Kasumi-1 (cell line): ENCODE measurements at regions not wholly inside any gene's neighbourhood (a gene's known extent, or its start where the extent isn't known, plus 50 kb on each side); places are given as distances from the start of the nearest gene placed in this dataset.

Experiments used
- DNase-seq, 2 experiments: peaks; one replicate each; lab custom pipeline; 2025; lab: John Stamatoyannopoulos, UW

DNA sequence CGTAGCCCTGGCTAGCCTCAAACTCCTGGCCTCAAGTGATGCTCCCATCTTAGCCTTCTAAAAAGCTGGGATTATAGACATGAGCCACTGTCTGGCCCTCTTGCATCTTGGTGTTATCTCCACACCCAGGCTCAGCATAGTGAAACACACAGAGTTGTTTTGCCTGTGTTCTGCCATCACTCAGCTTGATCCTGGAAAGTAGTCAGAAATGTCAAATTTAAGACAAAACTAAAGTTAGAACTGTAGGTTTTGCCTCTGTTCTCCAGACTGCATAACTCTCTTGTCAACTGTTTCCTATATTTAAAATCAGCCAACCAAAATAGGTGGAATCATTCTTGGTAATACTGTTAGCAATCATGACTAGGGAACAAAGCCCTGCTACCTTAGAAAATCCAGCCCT lies 72.1 kb upstream of the GULP1 start:
- DNase-seq: no peak

GRCh38 chr2:188220535-188220934 lies 71.1 kb upstream of the GULP1 start:
- DNase-seq: no peak

- no peak for DNase-seq
These were observed 64.0 kb upstream of the GULP1 start for GRCh38 chr2:188227713-188228112.

GRCh38 chr2:188235364-188235763 lies 56.3 kb upstream of the GULP1 start:
- DNase-seq: no peak

GRCh38 chr2:188238386-188238785 lies 53.3 kb upstream of the GULP1 start:
- no peak for DNase-seq
